Activated CD8-positive, alpha-beta T cell treated with anti-CD3 and anti-CD28 coated beads for 36 hours (primary cell): ENCODE measurements at regions not wholly inside any gene's neighbourhood (a gene's known extent, or its start where the extent isn't known, plus 50 kb on each side); places are given as distances from the start of the nearest gene placed in this dataset.

Source experiments
- ATAC-seq: fragments of 200-7000 bp; cut with Tn5 transposase; one replicate; pipeline ENCODE4 v1.10.0; 2021; ENCODE audit warnings: mild to moderate bottlenecking, moderate library complexity
- CTCF ChIA-PET: fragments of 350-600 bp; sonication (Branson Sonifier 250); formaldehyde crosslinking; loops from one replicate; lab custom pipeline; 2021; ENCODE audit warnings: antibody characterized with exemption; lab: Charles Lee
- POLR2A ChIA-PET: fragments of 350-600 bp; sonication (Branson Sonifier 250); formaldehyde crosslinking; loops from one replicate; lab custom pipeline; 2021; ENCODE audit warnings: antibody characterized with exemption; lab: Charles Lee
- DNase-seq: peaks from one replicate; pipeline ENCODE4 v3.0.0-alpha.2; 2020
- H3K27ac Mint-ChIP-seq: one replicate; pipeline ENCODE4 v1.8.0; 2021; ENCODE audit warnings: mild to moderate bottlenecking, mixed read lengths
- H3K27me3 Mint-ChIP-seq: one replicate; pipeline ENCODE4 v1.8.0; 2021; ENCODE audit warnings: mixed read lengths
- H3K36me3 Mint-ChIP-seq: one replicate; pipeline ENCODE4 v1.8.0; 2021; ENCODE audit warnings: low read depth, mixed read lengths
- H3K4me1 Mint-ChIP-seq: one replicate; pipeline ENCODE4 v1.8.0; 2021; ENCODE audit warnings: low read depth, mixed read lengths
- H3K4me3 Mint-ChIP-seq: one replicate; pipeline ENCODE4 v1.8.0; 2021; ENCODE audit warnings: mild to moderate bottlenecking, moderate library complexity, mixed read lengths
- H3K9me3 Mint-ChIP-seq: one replicate; pipeline ENCODE4 v1.8.0; 2021; ENCODE audit warnings: mixed read lengths
- intact Hi-C: fragments of 100-400 bp; cut with micrococcal nuclease; formaldehyde crosslinking; loops from one replicate; pipeline ENCODE4 v1.10.0; 2022
- TF ChIP-seq, protein P1 (sequence below): fragments of 200-600 bp; IDR thresholded peaks from one replicate; pipeline ENCODE4 v1.8.0; 2022; ENCODE audit warnings: antibody characterized with exemption, mild to moderate bottlenecking

DNA sequence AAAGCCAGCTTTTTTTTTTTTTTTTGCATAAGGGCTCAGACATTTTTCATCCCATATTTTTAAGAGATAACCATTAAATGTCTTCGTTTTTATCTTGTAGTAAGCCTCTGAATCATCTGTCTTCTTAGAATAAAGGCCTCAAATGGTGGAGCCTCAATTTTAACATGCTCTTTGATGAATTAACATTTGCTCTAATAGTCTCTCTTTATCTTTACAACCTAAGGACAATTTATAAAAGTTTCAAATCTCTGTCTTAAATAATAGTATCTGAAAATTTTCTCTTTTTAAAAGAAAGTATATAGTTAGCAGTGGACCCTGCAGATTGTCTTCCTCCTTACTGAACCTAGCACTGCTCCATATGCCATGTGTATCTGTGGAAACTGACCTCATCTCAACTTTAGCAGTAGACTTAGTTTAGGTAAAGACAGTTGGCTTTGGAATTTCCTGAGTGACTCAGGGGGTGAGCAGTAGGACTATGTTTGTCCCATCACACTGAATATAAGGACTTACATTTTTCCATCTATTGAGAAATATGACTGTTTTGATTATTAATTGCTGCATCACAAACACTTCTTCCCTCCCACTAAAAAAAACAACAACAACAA is 1658.0 kb downstream of the STIM2 start:
- Mint-ChIP-seq H3K9me3 (peaks cover 15% of the 10 kb centered on the region), H3K27ac (no peak overlapping the region), H3K27me3 (no peaks in the 10 kb centered on the region), H3K36me3 (no peaks in the 10 kb centered on the region), H3K4me3 (no peak overlapping the region), H3K4me1 (no peaks in the 10 kb centered on the region)
- TF ChIP-seq, protein P1, sequence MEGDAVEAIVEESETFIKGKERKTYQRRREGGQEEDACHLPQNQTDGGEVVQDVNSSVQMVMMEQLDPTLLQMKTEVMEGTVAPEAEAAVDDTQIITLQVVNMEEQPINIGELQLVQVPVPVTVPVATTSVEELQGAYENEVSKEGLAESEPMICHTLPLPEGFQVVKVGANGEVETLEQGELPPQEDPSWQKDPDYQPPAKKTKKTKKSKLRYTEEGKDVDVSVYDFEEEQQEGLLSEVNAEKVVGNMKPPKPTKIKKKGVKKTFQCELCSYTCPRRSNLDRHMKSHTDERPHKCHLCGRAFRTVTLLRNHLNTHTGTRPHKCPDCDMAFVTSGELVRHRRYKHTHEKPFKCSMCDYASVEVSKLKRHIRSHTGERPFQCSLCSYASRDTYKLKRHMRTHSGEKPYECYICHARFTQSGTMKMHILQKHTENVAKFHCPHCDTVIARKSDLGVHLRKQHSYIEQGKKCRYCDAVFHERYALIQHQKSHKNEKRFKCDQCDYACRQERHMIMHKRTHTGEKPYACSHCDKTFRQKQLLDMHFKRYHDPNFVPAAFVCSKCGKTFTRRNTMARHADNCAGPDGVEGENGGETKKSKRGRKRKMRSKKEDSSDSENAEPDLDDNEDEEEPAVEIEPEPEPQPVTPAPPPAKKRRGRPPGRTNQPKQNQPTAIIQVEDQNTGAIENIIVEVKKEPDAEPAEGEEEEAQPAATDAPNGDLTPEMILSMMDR: no peak
- ChIA-PET CTCF (no interaction called here), POLR2A (no interaction called here)
- no peak for ATAC-seq
- DNase-seq: no peak
- intact Hi-C loops: no loop called here

DNA sequence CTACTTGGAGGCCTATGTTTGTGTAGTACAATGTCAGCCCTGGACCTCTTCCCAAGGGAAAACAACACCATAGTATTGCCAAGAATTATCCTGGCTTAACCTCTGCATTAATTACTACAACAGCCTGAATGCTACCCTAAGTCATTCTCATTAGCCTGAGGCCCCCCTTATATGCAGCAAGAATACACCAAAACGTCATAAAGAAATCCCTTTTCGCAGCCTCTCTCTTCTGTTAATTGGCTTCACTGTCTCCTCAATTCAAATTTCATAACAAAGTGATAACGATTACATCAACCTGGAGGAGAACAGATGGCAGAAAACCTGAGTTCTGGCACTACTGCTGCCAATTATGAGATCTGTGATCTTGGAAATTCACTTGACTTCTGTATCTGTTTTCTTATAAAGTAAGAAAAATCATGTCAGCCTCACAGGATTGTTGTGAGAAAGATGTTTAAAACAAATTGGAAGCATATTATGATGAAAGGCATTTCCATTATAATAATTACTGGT is 1663.1 kb downstream of the STIM2 start:
- TF ChIP-seq, protein P1: no peak
- DNase-seq (no peak), ATAC-seq (no peak)
- intact Hi-C loops: no loop called here
- Mint-ChIP-seq H3K4me1 (no peaks in the 10 kb centered on the region), H3K9me3 (peaks cover 17% of the 10 kb centered on the region), H3K4me3 (no peak overlapping the region), H3K27me3 (no peaks in the 10 kb centered on the region), H3K36me3 (no peaks in the 10 kb centered on the region), H3K27ac (no peak overlapping the region)
- CTCF ChIA-PET: no interaction called here
- POLR2A ChIA-PET: no interaction called here

DNA sequence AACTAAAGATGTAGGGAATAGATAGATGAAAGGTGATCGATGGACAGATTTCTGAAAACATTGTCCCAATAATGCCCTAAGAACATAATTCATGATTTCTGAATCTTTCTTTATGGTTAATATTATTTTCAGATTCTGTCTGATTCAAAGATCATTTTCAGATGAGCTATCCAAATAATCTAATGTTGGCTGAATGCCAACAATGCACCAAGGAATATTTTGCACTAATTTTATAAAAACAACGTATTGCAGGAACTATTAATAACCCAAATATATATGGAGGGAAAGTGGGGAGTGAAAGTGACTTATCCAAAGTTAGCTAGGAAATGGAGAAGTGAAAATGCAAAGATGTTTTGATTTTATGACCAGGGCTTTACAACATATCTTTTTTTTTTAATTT is 1675.5 kb downstream of the STIM2 start:
- CTCF ChIA-PET: no interaction called here
- H3K27me3 Mint-ChIP-seq: no peaks in the 10 kb centered on the region

DNA sequence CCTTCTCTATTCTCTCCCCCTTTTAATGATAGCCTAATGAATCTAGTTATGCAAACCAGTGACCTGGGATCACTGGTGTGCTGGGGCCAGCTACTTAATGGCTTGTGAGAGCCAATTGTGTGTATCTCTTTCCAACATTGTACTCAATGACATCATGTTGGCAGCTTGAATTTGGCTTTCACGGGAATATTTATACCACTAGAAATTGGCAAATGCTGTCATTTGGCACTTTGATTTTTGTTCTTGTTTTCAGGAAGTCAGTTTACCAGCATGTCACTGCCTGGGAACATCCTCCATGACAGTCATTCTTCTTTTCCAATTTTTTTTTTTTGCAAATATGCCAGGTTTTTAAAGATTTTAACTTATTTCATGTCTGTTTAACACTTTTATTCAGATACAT is 1685.3 kb downstream of the STIM2 start:
- no peaks in the 10 kb centered on the region for H3K36me3 Mint-ChIP-seq
- ChIA-PET CTCF (no interaction called here), POLR2A (no interaction called here)
- TF ChIP-seq, protein P1: no peak
- H3K4me1 Mint-ChIP-seq: no peaks in the 10 kb centered on the region
- H3K27me3 Mint-ChIP-seq: no peaks in the 10 kb centered on the region
- no peak overlapping the region for H3K27ac Mint-ChIP-seq
- ATAC-seq: no peak
- no peak overlapping the region for H3K4me3 Mint-ChIP-seq
- intact Hi-C loops: no loop called here
- DNase-seq: no peak
- H3K9me3 Mint-ChIP-seq: peaks cover 5% of the 10 kb centered on the region

More for the DNA sequence above, 1675.5 kb downstream of the STIM2 start:
- Mint-ChIP-seq H3K27ac (no peak overlapping the region), H3K4me3 (no peak overlapping the region), H3K36me3 (no peaks in the 10 kb centered on the region), H3K4me1 (no peaks in the 10 kb centered on the region), H3K9me3 (peaks cover 5% of the 10 kb centered on the region)
- ATAC-seq (no peak), DNase-seq (no peak)
- TF ChIP-seq, protein P1: no peak
- intact Hi-C loops: no loop called here
- POLR2A ChIA-PET: no interaction called here

DNA sequence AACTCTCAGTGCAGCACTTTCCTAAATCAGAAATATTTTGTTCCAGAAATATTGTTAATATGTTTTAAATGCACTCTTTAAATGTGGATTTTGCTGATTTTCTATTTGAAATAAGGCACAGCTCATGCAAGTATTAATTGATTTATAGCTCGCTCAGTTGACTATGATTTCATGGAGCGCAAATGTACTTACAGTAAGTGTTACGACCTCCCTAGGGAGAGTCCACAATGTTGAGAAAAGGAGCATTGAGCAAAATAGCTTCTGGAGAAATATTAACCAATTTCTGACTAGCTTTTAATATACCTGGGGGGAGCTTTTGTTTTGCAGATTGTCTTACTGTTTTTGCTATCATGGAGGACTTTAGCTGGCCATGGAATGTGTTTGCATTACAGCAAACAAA is 1687.5 kb downstream of the STIM2 start:
- intact Hi-C loops: no loop called here
- TF ChIP-seq, protein P1: no peak
- ATAC-seq: no peak
- H3K4me1 Mint-ChIP-seq: no peaks in the 10 kb centered on the region
- POLR2A ChIA-PET: no interaction called here
- H3K9me3 Mint-ChIP-seq: peaks cover 6% of the 10 kb centered on the region
- H3K27me3 Mint-ChIP-seq: no peaks in the 10 kb centered on the region
- DNase-seq: no peak
- no peak overlapping the region for H3K4me3 Mint-ChIP-seq
- H3K27ac Mint-ChIP-seq: no peak overlapping the region
- CTCF ChIA-PET: no interaction called here
- H3K36me3 Mint-ChIP-seq: no peaks in the 10 kb centered on the region
